Sigmoid colon (tissue), 3 donors: ENCODE measurements at regions not wholly inside any gene's neighbourhood (a gene's known extent, or its start where the extent isn't known, plus 50 kb on each side); places are given as distances from the start of the nearest gene placed in this dataset.

Experiments
- CTCF ChIP-seq, 4 experiments: fragments of 450-650 bp in 3 of 4; fragments of 200-600 bp in 1 of 4; IDR thresholded peaks; one replicate each; pipeline ENCODE4 v1.5.1; 2016 to 2019; ENCODE audit warnings: antibody characterized with exemption in 4 of 4, mild to moderate bottlenecking in 3 of 4, moderate library complexity in 2 of 4
- POLR2A ChIP-seq, 2 donors: fragments of 450-650 bp; IDR thresholded peaks; one replicate each; pipeline ENCODE4 v1.6.1; 2016; ENCODE audit warnings: antibody characterized with exemption in 2 of 2, mild to moderate bottlenecking in 2 of 2, moderate library complexity in 2 of 2

- TF ChIP-seq CTCF (IDR thresholded peaks at IDR 0.05) (no peak), POLR2A (IDR thresholded peaks at IDR 0.05) (no peak)
Observed at GRCh38 chr10:112883360-112884178, 66.5 kb upstream of the TCF7L2 start.
